H9 (cell line): ENCODE measurements at regions not wholly inside any gene's neighbourhood (a gene's known extent, or its start where the extent isn't known, plus 50 kb on each side); places are given as distances from the start of the nearest gene placed in this dataset.

Source experiments
- DNase-seq: peaks from one replicate; pipeline ENCODE4 v3.0.0-alpha.2; 2017
- H2AFZ ChIP-seq: one replicate; pipeline ENCODE4 v1.6.1; 2013; ENCODE audit warnings: mild to moderate bottlenecking, low read length, control low read depth, moderate library complexity
- H2AK5ac ChIP-seq: 2 replicates; pipeline ENCODE4 v1.6.1; 2013; ENCODE audit warnings: low read length, control low read depth, mixed read lengths; ENCODE audit not compliant: insufficient read length
- H2BK120ac ChIP-seq: one replicate; pipeline ENCODE4 v1.6.1; 2013; ENCODE audit warnings: low read depth, mild to moderate bottlenecking, low read length, control low read depth, inconsistent platforms; ENCODE audit not compliant: poor library complexity, severe bottlenecking
- H2BK12ac ChIP-seq: 2 replicates; pipeline ENCODE4 v1.6.1; 2013; ENCODE audit warnings: low read length, control low read depth, mixed read lengths, low read depth; ENCODE audit not compliant: insufficient read length
- H2BK15ac ChIP-seq: 2 replicates; pipeline ENCODE4 v1.6.1; 2013; ENCODE audit warnings: low read depth, low read length, control low read depth
- H2BK20ac ChIP-seq: one replicate; pipeline ENCODE4 v1.6.1; 2013; ENCODE audit warnings: low read depth, mild to moderate bottlenecking, low read length, control low read depth, inconsistent platforms; ENCODE audit not compliant: poor library complexity, severe bottlenecking
- H2BK5ac ChIP-seq: 2 replicates; pipeline ENCODE4 v1.6.1; 2013; ENCODE audit warnings: low read length, control low read depth, mixed read lengths; ENCODE audit not compliant: insufficient read length
- H3K14ac ChIP-seq: 2 replicates; pipeline ENCODE4 v1.6.1; 2013; ENCODE audit warnings: low read length, control low read depth; ENCODE audit not compliant: insufficient read depth
- H3K18ac ChIP-seq: 2 replicates; pipeline ENCODE4 v1.6.1; 2013; ENCODE audit warnings: low read depth, mild to moderate bottlenecking, mixed read lengths, low read length, control low read depth; ENCODE audit not compliant: insufficient read length
- H3K23ac ChIP-seq: 2 replicates; pipeline ENCODE4 v1.6.1; 2013; ENCODE audit warnings: low read length, control low read depth, mixed read lengths, low read depth; ENCODE audit not compliant: insufficient read length
- H3K23me2 ChIP-seq: 2 replicates; pipeline ENCODE4 v1.6.1; 2013; ENCODE audit warnings: low read depth, mild to moderate bottlenecking, mixed read lengths, low read length, control low read depth; ENCODE audit not compliant: insufficient read length, poor library complexity, severe bottlenecking
- H3K27ac ChIP-seq: 2 replicates; pipeline ENCODE4 v1.5.1; 2013; ENCODE audit warnings: low read length, control low read depth, mixed read lengths, low read depth; ENCODE audit not compliant: insufficient read length
- H3K27me3 ChIP-seq: 2 replicates; pipeline ENCODE4 v1.6.1; 2013; ENCODE audit warnings: low read length, control low read depth, inconsistent platforms; ENCODE audit not compliant: insufficient read depth
- H3K4ac ChIP-seq: 2 replicates; pipeline ENCODE4 v1.6.1; 2013; ENCODE audit warnings: low read depth, mild to moderate bottlenecking, control low read depth, inconsistent platforms, low read length, moderate library complexity
- H3K4me1 ChIP-seq: 2 replicates; pipeline ENCODE4 v1.6.1; 2013; ENCODE audit warnings: low read length, control low read depth, inconsistent platforms; ENCODE audit not compliant: insufficient read depth
- H3K4me2 ChIP-seq: 2 replicates; pipeline ENCODE4 v1.6.1; 2013; ENCODE audit warnings: low read length, control low read depth, mixed read lengths; ENCODE audit not compliant: insufficient read length, insufficient read depth
- H3K56ac ChIP-seq: 2 replicates; pipeline ENCODE4 v1.6.1; 2013; ENCODE audit warnings: low read depth, mild to moderate bottlenecking, mixed read lengths, low read length, control low read depth; ENCODE audit not compliant: insufficient read length
- H3K79me1 ChIP-seq: 2 replicates; pipeline ENCODE4 v1.6.1; 2013; ENCODE audit warnings: low read depth, mild to moderate bottlenecking, moderate library complexity, low read length, control low read depth, inconsistent platforms; ENCODE audit not compliant: insufficient read depth, poor library complexity, severe bottlenecking
- H3K79me2 ChIP-seq: 2 replicates; pipeline ENCODE4 v1.6.1; 2013; ENCODE audit warnings: low read length, control low read depth, inconsistent platforms; ENCODE audit not compliant: insufficient read depth
- H3K9ac ChIP-seq: 2 replicates; pipeline ENCODE4 v1.6.1; 2013; ENCODE audit warnings: low read length, control low read depth, mixed read lengths; ENCODE audit not compliant: insufficient read length; ENCODE audit errors: extremely low read depth
- H3K9me3 ChIP-seq: one replicate; pipeline ENCODE4 v1.6.1; 2013; ENCODE audit warnings: low read depth, low read length, inconsistent platforms; ENCODE audit not compliant: control insufficient read depth
- H3T11ph ChIP-seq: one replicate; pipeline ENCODE4 v1.6.1; 2013; ENCODE audit warnings: mild to moderate bottlenecking, low read length, control low read depth, inconsistent platforms
- H4K20me1 ChIP-seq: one replicate; pipeline ENCODE4 v1.6.1; 2013; ENCODE audit not compliant: control insufficient read depth, insufficient read length, insufficient read depth
- H4K5ac ChIP-seq: 2 replicates; pipeline ENCODE4 v1.6.1; 2013; ENCODE audit warnings: low read depth, mild to moderate bottlenecking, mixed read lengths, low read length, control low read depth; ENCODE audit not compliant: insufficient read length
- H4K8ac ChIP-seq: replicated peaks from 2 replicates; pipeline ENCODE4 v1.6.1; 2013; ENCODE audit warnings: low read length, control low read depth, mixed read lengths, low read depth; ENCODE audit not compliant: insufficient read length
- H4K91ac ChIP-seq: 2 replicates; pipeline ENCODE4 v1.6.1; 2013; ENCODE audit warnings: low read depth, mild to moderate bottlenecking, moderate library complexity, mixed read lengths, low read length, control low read depth; ENCODE audit not compliant: insufficient read length
- H3K27ac Mint-ChIP-seq, 3 experiments: 2 replicates in 2 of 3; 3 replicates in 1 of 3; pipeline ENCODE4 v1.8.0; 2020 to 2021; ENCODE audit warnings: mixed read lengths in 3 of 3, mild to moderate bottlenecking in 1 of 3, moderate library complexity in 1 of 3
- H3K27me3 Mint-ChIP-seq: 2 replicates; pipeline ENCODE4 v1.8.0; 2021; ENCODE audit warnings: low read depth, mild to moderate bottlenecking, moderate library complexity, mixed read lengths
- H3K36me3 Mint-ChIP-seq, 3 experiments: 2 replicates in 2 of 3; 3 replicates in 1 of 3; pipeline ENCODE4 v1.8.0; 2020 to 2021; ENCODE audit warnings: low read depth in 3 of 3, mixed read lengths in 3 of 3; ENCODE audit not compliant: insufficient read depth in 1 of 3
- H3K4me1 Mint-ChIP-seq, 2 experiments: 2 replicates each; pipeline ENCODE4 v1.8.0; 2020; ENCODE audit warnings: mixed read lengths in 2 of 2
- H3K4me3 Mint-ChIP-seq, 2 experiments: 2 replicates in 1 of 2; 3 replicates in 1 of 2; pipeline ENCODE4 v1.8.0; 2020 to 2021; ENCODE audit warnings: mild to moderate bottlenecking in 2 of 2, mixed read lengths in 2 of 2, moderate library complexity in 1 of 2
- H3K9me3 Mint-ChIP-seq, 2 experiments: 2 replicates in 1 of 2; 3 replicates in 1 of 2; pipeline ENCODE4 v1.8.0; 2020; ENCODE audit warnings: mild to moderate bottlenecking in 2 of 2, mixed read lengths in 2 of 2, moderate library complexity in 1 of 2
- WGBS: extraction: QIAGEN DNeasy Blood & Tissue Kit; methylation state at CpG from one replicate; pipeline ENCODE4 v1.1.7; 2013; ENCODE audit warnings: missing lambda C conversion rate, low lambda C conversion rate, mixed read lengths; ENCODE audit not compliant: insufficient read length; ENCODE audit errors: extremely low coverage; 5-methylcytosine and 5-hydroxymethylcytosine counted together
- TF ChIP-seq, protein P1 (sequence below): fragments of 200-600 bp; sonication (generic); conservative IDR thresholded peaks from 3 replicates; pipeline ENCODE4 v1.8.0; 2021; ENCODE audit warnings: antibody characterized with exemption, mild to moderate bottlenecking

DNA sequence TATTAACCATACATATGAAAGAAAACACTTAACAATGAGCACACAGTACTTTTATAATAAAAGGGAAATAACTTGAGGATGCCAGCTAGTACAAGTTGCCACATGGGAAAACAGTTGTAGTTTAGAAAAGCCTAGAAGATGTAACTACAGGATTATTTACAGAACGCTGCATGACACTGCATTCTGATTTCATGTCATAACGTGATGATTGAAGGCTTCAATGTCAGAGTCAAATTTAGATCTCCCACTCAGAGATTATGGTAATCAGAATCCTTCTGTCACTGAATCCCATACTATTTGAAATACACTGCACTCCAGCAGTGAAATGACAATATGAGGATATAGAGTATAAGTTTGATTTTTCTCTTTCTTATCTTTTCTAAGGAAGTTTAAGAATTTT is 253.9 kb upstream of the LRRN1 start:
- WGBS: no CpG with 5 or more reads among the region's 2 CpGs
- Histone ChIP-seq H4K91ac (no peak overlapping the region), H4K5ac (no peak overlapping the region), H2BK15ac (no peak overlapping the region), H3T11ph (no peak overlapping the region), H2AFZ (no peak overlapping the region), H2BK20ac (no peak overlapping the region), H2AK5ac (no peak overlapping the region), H2BK120ac (no peak overlapping the region), H3K79me1 (no peaks in the 10 kb centered on the region), H3K56ac (no peak overlapping the region), H3K4ac (no peak overlapping the region), H2BK5ac (no peak overlapping the region), H3K23me2 (no peaks in the 10 kb centered on the region), H3K23ac (no peak overlapping the region), H3K14ac (no peak overlapping the region), H3K79me2 (no peaks in the 10 kb centered on the region), H3K27me3 (no peaks in the 10 kb centered on the region), H3K4me1 (no peaks in the 10 kb centered on the region), H3K27ac (no peak overlapping the region), H3K9ac (no peak overlapping the region), H4K20me1 (no peaks in the 10 kb centered on the region), H4K8ac (no peak overlapping the region), H3K4me2 (no peak overlapping the region), H2BK12ac (no peak overlapping the region), H3K18ac (no peak overlapping the region), H3K9me3 (no peaks in the 10 kb centered on the region)
- Mint-ChIP-seq H3K4me1 (no peaks in the 10 kb centered on the region), H3K9me3 (peaks cover 3 to 7% of the 10 kb centered on the region in 2 experiments; a peak in 4 of 5 replicates), H3K27ac (no peak overlapping the region), H3K36me3 (peaks cover 0 to 4% (median 0%) of the 10 kb centered on the region in 3 experiments; a peak in 2 of 7 replicates), H3K27me3 (peaks cover 2% of the 10 kb centered on the region), H3K4me3 (no peak overlapping the region)
- TF ChIP-seq, protein P1, sequence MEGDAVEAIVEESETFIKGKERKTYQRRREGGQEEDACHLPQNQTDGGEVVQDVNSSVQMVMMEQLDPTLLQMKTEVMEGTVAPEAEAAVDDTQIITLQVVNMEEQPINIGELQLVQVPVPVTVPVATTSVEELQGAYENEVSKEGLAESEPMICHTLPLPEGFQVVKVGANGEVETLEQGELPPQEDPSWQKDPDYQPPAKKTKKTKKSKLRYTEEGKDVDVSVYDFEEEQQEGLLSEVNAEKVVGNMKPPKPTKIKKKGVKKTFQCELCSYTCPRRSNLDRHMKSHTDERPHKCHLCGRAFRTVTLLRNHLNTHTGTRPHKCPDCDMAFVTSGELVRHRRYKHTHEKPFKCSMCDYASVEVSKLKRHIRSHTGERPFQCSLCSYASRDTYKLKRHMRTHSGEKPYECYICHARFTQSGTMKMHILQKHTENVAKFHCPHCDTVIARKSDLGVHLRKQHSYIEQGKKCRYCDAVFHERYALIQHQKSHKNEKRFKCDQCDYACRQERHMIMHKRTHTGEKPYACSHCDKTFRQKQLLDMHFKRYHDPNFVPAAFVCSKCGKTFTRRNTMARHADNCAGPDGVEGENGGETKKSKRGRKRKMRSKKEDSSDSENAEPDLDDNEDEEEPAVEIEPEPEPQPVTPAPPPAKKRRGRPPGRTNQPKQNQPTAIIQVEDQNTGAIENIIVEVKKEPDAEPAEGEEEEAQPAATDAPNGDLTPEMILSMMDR: no peak
- DNase-seq: no peak
